Central memory CD8-positive, alpha-beta T cell (primary cell): ENCODE measurements at regions not wholly inside any gene's neighbourhood (a gene's known extent, or its start where the extent isn't known, plus 50 kb on each side); places are given as distances from the start of the nearest gene placed in this dataset.

Experiments
- ATAC-seq: fragments of 150-1000 bp; cut with Tn5 transposase; replicated peaks from 2 replicates; pipeline ENCODE4 v1.10.0; 2022; ENCODE audit warnings: mild to moderate bottlenecking, moderate FRiP score, moderate number of reproducible peaks; ENCODE audit not compliant: poor library complexity, severe bottlenecking; ENCODE audit errors: extremely low read depth
- DNase-seq, 2 donors: peaks; one replicate each; pipeline ENCODE4 v3.0.0; 2021; ENCODE audit warnings: low spot score in 2 of 2
- H3K27ac Mint-ChIP-seq: one replicate; pipeline ENCODE4 v1.8.0; 2022; ENCODE audit warnings: low read depth, mild to moderate bottlenecking, moderate library complexity, mixed read lengths
- H3K27me3 Mint-ChIP-seq: one replicate; pipeline ENCODE4 v1.8.0; 2022; ENCODE audit warnings: mixed read lengths
- H3K36me3 Mint-ChIP-seq: one replicate; pipeline ENCODE4 v1.8.0; 2022; ENCODE audit warnings: mild to moderate bottlenecking, moderate library complexity, mixed read lengths; ENCODE audit not compliant: insufficient read depth
- H3K4me1 Mint-ChIP-seq: one replicate; pipeline ENCODE4 v1.8.0; 2022; ENCODE audit warnings: mixed read lengths
- H3K4me3 Mint-ChIP-seq: one replicate; pipeline ENCODE4 v1.8.0; 2022; ENCODE audit warnings: mild to moderate bottlenecking, moderate library complexity, mixed read lengths
- H3K9me3 Mint-ChIP-seq: one replicate; pipeline ENCODE4 v1.8.0; 2022; ENCODE audit warnings: mixed read lengths

DNA sequence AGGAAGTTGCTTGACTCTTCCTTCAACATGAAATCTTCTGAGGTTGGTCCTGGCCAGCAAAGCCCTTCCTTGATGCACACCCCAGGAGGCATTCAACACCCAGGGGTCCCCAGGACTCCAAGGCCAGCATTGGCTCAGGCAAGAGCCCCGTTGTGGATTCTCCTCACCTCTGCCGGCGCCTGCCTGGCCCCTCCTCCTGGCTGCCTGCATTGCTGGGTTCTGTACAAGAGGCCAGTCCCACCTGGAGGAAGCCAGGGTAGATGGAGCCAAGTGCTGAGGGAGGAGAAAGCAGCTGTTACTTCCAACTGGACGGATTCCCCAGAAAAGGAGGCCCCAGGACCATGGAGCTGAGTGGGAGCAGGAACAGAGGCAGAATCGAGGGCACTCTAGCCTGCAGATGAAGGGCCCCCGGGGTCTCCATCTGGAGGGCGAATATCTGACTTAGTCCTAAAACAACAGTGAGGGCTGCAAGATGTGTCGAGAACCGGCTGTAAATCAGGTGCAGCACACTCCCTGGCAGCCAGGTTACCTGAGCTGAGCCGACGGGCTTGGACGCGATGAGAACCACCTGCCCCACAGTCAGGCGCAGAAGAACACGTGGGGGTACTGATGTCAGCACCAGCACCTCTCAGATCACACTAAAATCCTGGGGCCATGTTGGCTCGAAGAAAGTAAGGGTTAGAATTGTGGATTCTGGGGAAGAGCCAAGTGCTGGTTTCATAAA lies 399.6 kb upstream of the SALL3 start:
- Mint-ChIP-seq H3K27me3 (no peaks in the 10 kb centered on the region), H3K4me1 (no peaks in the 10 kb centered on the region), H3K9me3 (peaks cover 4% of the 10 kb centered on the region), H3K27ac (no peak overlapping the region), H3K36me3 (peaks cover 2% of the 10 kb centered on the region), H3K4me3 (no peak overlapping the region)
- ATAC-seq, result no peak
- DNase-seq, result no peak

DNA sequence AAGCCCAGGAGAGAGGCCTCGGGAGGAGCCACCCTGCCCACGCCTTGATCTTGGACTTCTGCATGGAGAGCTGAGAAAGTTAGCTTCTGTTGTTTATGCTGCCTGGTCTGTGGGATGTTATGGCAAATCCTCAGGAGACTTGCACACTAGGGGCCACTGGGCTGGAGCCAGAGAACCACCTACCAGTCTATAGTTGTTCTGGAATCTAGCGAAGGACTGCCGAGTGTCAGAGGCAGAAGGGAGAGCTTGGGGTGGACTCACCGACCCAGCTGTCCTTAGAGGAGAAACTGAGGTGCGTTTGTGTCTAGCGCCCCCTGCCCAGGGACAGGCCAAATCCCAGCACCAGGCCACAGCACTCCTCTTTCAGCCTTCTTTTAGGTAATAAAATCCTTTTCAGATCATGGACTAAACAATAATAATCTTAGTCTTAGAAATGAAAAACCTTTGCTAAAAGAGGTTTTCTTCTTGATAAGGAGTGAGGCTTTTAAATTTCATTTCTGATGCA lies 398.7 kb upstream of the SALL3 start:
- DNase-seq, result no peak
- H3K9me3 Mint-ChIP-seq, result no peaks in the 10 kb centered on the region
- no peak overlapping the region for H3K4me3 Mint-ChIP-seq
- H3K27ac Mint-ChIP-seq, result no peak overlapping the region
- H3K27me3 Mint-ChIP-seq, result no peaks in the 10 kb centered on the region
- no peaks in the 10 kb centered on the region for H3K4me1 Mint-ChIP-seq
- H3K36me3 Mint-ChIP-seq, result peaks cover 2% of the 10 kb centered on the region
- ATAC-seq, result no peak

DNA sequence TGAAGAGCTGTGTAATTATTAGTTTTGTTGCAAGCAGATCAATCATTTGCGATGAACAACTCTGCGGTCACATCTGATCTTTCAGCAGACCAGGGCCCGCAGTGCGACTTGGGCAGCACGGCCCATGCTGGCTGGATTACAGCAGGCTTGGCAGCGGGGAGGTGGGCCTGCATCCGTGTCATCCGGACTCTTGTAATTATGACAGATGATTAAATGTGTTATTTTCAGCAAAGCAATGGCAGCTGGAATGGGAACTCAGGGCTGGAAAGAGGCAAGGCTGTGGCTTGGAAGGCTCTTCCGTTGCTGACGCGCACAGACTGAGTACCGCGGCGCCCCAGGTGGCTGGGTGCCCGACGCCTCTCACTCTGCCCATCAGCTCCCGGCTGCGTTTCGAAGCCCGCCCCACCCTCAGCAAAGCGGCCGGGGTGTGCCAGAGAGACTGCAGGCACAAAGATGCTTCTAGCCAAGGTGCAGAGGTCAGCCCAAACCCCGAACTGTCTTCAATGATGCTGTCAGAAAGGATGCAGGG lies 397.4 kb upstream of the SALL3 start:
- Mint-ChIP-seq H3K4me1 (no peaks in the 10 kb centered on the region), H3K27me3 (no peaks in the 10 kb centered on the region), H3K36me3 (peaks cover 2% of the 10 kb centered on the region), H3K27ac (no peak overlapping the region), H3K4me3 (no peak overlapping the region), H3K9me3 (no peaks in the 10 kb centered on the region)
- ATAC-seq (no peak), DNase-seq (no peak)

DNA sequence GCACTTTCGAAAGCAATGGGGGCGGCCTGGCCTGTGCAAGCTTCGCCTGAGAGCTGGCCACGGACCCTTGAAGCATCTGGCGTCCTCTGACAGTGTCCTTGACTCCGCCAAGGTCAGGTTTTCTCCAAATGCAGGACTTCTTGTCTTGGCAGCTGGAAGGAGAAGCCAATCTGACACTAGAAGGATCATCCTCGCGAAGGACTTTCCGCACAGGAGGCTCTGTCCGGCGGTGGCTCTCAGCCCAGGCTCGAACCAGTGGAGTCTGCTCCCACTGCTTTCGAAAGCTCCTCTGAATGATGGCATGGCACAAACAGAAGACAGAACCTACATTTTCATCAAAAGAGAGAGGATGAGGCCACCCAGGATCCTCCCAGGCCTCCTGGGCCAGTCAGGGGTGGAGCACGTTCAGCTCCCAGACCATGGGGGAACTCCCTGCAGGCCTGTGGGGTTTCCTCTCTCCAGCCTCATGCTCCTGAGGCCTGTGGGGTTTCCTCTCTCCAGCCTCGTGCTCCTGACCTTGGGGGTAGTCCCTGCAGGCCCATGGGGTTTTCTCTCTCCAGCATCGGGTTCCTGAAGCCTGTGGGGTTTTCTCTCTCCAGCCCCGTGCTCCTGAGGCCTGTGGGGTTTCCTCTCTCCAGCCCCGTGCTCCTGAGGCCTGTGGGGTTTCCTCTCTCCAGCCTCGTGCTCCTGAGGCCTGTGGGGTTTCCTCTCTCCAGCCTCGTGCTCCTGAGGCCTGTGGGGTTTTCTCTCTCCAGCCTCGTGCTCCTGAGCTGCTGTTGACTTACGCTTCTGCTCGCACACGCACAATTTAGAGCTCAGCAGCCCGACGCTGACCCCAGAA lies 396.5 kb upstream of the SALL3 start:
- no peak for DNase-seq
- ATAC-seq, result no peak
- H3K4me3 Mint-ChIP-seq, result no peak overlapping the region

DNA sequence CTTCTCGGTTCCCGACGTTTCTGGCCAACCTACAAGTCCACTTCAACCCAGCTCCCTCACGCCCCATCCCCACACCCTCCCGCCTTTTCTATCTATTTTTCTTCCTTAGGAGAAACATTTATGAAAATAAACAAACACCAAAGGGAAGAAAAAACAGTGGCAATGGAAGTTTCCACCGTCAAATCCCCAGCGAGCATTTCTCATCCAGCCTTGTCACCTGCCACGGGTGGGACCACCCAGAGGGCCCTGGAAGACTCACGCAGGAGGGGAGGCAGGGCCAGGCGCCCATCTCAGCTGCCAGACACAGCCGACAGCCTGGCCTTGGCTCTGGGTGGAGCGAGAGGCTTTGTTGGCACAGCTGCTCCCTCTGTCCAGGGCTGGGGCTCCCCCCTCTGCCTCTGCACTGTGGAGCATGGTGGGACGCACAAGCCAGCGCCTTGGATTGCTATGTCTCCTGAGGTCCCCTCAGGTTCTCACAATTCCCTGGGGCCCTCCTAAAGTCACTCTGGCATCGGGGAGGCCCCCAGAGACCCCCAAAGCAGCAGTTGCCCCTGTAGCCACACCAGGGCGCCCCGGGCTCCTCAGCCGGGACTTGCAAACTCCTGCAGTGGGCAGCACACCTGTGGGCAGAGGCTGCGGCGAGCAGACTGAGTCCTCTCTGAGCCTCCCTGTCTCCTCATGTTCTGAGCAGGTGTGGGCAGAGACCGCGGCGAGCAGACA lies 395.7 kb upstream of the SALL3 start:
- ATAC-seq (no peak), DNase-seq (no peak)
- Mint-ChIP-seq H3K4me3 (no peak overlapping the region), H3K4me1 (no peaks in the 10 kb centered on the region), H3K9me3 (no peaks in the 10 kb centered on the region), H3K27me3 (no peaks in the 10 kb centered on the region), H3K27ac (no peak overlapping the region), H3K36me3 (peaks cover 2% of the 10 kb centered on the region)

More for the DNA sequence above, 396.5 kb upstream of the SALL3 start:
- Mint-ChIP-seq H3K9me3 (no peaks in the 10 kb centered on the region), H3K4me1 (no peaks in the 10 kb centered on the region), H3K36me3 (peaks cover 2% of the 10 kb centered on the region), H3K27ac (no peak overlapping the region), H3K27me3 (no peaks in the 10 kb centered on the region)

DNA sequence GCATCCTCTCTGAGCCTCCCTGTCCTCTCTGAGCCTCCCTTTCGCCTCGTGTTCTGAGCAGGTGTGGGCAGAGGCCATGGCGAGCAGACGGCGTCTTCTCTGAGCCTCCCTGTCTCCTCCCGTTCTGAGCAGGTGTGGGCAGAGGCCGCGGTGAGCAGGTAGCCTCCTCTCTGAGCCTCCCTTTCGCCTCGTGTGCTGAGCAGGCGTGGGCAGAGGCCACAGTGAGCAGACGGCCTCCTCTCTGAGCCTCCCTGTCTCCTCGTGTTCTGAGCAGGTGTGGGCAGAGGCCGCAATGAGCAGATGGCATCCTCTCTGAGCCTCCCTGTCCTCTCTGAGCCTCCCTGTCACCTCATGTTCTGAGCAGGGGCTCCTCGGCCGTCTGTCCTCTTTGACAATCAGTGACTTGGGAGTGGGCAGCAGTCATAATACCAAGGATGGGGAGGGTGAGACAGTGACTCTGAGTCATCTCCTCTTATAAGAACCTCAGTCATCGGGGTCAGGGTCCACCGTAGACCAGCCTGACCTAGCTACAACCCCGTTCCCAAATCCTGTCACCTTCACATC lies 395.1 kb upstream of the SALL3 start:
- peaks cover 2% of the 10 kb centered on the region for H3K36me3 Mint-ChIP-seq
- no peak for ATAC-seq
- H3K27ac Mint-ChIP-seq, result no peak overlapping the region

DNA sequence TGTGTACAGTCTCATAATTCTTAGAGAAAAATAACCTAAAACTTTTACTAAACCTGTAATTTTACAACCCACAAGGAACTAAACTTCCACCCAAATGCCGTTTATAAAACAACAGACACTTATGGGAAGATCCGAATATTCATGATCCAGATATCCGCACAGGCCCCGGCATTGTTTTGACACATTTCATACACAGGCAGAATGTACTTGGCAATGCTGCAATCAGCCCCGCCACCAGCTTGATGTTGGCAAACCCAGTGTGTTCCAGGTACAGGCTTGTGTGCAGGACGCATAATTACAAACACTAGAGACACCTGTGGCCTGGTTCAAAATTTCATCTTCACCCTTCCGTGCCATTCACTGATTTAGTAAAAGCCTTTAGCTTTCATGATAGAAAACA lies 393.0 kb upstream of the SALL3 start:
- no peak overlapping the region for H3K4me3 Mint-ChIP-seq
- no peaks in the 10 kb centered on the region for H3K36me3 Mint-ChIP-seq
- DNase-seq, result no peak
- H3K27me3 Mint-ChIP-seq, result no peaks in the 10 kb centered on the region
- H3K27ac Mint-ChIP-seq, result no peak overlapping the region
- no peak for ATAC-seq
- H3K4me1 Mint-ChIP-seq, result no peaks in the 10 kb centered on the region
- no peaks in the 10 kb centered on the region for H3K9me3 Mint-ChIP-seq

More for the DNA sequence above, 395.1 kb upstream of the SALL3 start:
- Mint-ChIP-seq H3K9me3 (no peaks in the 10 kb centered on the region), H3K27me3 (no peaks in the 10 kb centered on the region), H3K4me1 (no peaks in the 10 kb centered on the region), H3K4me3 (no peak overlapping the region)
- DNase-seq, result no peak

DNA sequence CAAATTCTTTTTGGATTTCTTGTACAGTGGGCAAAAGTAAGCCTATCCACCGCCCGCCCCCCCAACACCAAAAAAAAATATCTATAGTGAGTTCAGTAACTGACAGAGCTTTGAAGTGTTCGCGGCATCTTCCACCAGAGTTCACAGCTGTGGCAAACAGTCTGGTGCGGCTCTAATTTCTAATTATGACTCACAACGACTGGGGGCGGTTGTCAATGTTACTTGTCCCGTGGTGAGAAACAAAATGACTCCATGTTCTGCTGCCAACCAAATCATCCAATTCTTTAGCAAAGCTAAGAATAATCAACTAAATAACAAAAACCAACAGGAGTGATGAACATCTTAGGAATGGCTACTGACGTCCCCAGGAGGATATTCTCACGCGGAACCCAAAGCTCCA lies 392.5 kb upstream of the SALL3 start:
- DNase-seq (no peak), ATAC-seq (peak; percentile 72)
- Mint-ChIP-seq H3K36me3 (no peaks in the 10 kb centered on the region), H3K27ac (no peak overlapping the region), H3K9me3 (no peaks in the 10 kb centered on the region), H3K27me3 (no peaks in the 10 kb centered on the region), H3K4me3 (no peak overlapping the region), H3K4me1 (no peaks in the 10 kb centered on the region)

DNA sequence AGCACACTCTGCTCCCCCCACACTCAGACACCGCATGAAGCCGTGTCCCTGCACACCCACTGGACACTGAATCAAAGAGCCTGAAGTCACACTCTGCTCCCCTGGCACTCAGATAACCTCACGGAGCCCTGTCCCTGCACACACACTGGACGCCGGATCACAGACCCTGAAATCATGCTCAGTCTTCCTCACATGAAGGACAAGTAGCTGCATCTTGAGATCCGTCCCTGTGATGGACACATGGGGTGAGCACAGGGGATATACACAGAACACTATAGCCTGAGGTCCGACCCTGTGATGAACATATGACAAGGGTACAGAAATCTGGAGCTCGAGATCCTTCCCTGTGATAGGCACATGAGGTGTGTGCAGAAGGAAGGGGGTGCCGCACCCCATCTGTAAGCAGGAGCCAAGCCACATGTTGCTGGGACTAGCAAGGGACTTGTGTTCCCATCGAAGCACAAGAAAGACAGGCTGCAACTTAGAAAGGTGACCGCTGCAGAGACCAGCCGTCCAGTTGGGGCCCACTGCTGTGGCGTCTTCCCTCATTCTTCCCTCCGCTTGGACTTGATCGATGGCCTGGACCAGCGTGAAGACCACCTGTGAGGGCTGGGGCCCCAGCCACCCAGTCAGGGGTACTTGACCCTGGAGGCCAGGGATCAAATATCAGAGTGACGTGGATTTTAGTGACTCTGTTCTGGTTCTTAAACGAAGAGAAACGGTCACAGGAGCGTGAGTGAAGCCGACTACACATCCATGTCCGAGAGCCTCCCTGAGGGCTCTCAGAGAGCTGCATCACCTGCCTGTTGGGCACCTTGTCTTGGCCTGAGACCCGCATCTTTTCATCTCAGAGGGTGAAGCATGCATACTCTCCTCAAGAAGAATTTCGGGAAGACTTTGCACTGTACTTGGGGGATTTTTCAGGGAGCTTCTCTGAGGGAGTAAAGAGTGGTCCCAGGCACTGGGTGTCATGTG lies 391.7 kb upstream of the SALL3 start:
- Mint-ChIP-seq H3K9me3 (no peaks in the 10 kb centered on the region), H3K27ac (no peak overlapping the region), H3K27me3 (no peaks in the 10 kb centered on the region), H3K4me3 (no peak overlapping the region), H3K4me1 (no peaks in the 10 kb centered on the region), H3K36me3 (no peaks in the 10 kb centered on the region)
- ATAC-seq (no peak), DNase-seq (no peak)

DNA sequence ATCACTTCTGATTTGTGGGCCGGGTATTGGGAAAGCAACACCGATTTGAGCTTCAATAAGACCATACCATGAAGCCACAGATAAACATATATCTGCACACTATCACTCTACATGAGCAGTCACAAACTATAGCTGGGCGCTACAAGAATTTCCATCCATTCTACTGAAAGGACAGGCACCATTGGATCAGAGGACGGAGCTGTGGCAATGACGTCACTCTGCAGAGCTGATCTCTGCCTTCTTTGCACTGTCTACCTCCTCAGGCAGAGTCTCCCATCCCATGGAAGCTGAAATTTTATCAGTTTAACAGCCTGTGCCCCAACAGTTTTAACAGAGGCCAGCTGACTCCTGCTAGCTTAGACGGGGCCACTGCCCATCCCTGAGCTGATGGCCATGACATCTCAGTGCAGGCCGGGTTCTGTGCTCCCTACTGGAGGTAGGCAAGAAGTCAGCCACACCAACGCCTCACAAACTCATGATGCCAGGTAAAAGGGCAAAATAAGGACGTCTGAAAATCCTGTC lies 389.6 kb upstream of the SALL3 start:
- no peak for DNase-seq
- ATAC-seq, result no peak
- Mint-ChIP-seq H3K27ac (no peak overlapping the region), H3K4me1 (no peaks in the 10 kb centered on the region), H3K4me3 (no peak overlapping the region), H3K36me3 (no peaks in the 10 kb centered on the region), H3K27me3 (no peaks in the 10 kb centered on the region), H3K9me3 (peaks cover 11% of the 10 kb centered on the region)

DNA sequence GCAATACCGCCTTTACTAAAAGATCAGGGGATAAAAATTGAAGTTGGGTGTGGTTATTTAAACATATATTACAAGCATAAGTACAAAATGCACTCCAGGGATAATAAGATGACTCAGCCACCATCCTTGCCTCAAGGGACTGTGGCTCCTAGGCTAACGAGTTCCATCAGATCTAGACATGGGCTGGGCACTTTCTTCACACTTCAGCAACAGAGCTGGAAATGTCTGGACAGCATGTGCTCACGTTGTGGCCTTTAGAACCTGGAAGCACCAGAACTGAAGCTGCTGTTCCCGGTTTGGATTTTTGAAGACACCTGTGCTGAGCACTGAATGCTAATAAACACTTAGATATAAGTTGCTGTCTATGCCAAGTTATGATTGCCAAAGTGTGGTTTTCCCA lies 384.2 kb upstream of the SALL3 start:
- H3K27ac Mint-ChIP-seq, result no peak overlapping the region
- H3K36me3 Mint-ChIP-seq, result no peaks in the 10 kb centered on the region
- no peak overlapping the region for H3K4me3 Mint-ChIP-seq
- DNase-seq (no peak), ATAC-seq (no peak)
- no peaks in the 10 kb centered on the region for H3K27me3 Mint-ChIP-seq
- H3K9me3 Mint-ChIP-seq, result peaks cover 11% of the 10 kb centered on the region
- no peaks in the 10 kb centered on the region for H3K4me1 Mint-ChIP-seq
